Adrenal gland (tissue), 5 donors: ENCODE measurements at regions not wholly inside any gene's neighbourhood (a gene's known extent, or its start where the extent isn't known, plus 50 kb on each side); places are given as distances from the start of the nearest gene placed in this dataset.
"Not testable (repeated sequence)": the region's sequence is repeated elsewhere in the genome, so short reads cannot be mapped to it uniquely, and the experiment has no call there.

Experiments used
- POLR2A ChIP-seq, 2 donors: fragments of 450-650 bp; IDR thresholded peaks; one replicate each; pipeline ENCODE4 v1.6.1; 2017; ENCODE audit warnings: antibody characterized with exemption in 2 of 2, mild to moderate bottlenecking in 2 of 2, moderate library complexity in 1 of 2
- TF ChIP-seq, protein P1 (sequence below), 6 experiments: fragments of 450-650 bp in 4 of 6; fragments of 200-600 bp in 2 of 6; sonication (generic) in 1 of 6; IDR thresholded peaks; 1 replicate in 5 of 6; 2 replicates in 1 of 6; pipeline versions ENCODE4 v1.5.1 to v1.8.0; 2016 to 2021; ENCODE audit warnings: antibody characterized with exemption in 6 of 6, mild to moderate bottlenecking in 2 of 6, moderate library complexity in 1 of 6
- donor health status: DM: no; HTN: no; CAD: no.

DNA sequence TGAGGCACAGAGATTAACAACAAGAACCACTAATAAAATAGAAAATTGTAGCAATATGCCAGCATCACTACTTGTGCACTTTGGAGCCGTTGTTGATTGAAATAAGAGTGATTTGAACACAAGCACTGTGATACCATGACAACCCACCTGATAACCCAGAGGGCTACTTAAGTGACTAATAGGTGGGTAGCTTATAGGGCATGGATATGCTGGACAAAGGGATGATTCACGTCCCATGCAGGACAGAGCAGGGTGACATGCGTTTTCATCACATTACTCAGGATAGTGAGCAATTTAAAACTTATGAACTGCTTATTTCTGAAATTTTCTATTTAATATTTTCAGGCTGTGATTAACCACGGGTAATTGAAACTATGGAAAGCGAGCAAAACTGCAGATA is 222.9 kb downstream of the SPATA31A7 start:
- TF ChIP-seq, protein P1, sequence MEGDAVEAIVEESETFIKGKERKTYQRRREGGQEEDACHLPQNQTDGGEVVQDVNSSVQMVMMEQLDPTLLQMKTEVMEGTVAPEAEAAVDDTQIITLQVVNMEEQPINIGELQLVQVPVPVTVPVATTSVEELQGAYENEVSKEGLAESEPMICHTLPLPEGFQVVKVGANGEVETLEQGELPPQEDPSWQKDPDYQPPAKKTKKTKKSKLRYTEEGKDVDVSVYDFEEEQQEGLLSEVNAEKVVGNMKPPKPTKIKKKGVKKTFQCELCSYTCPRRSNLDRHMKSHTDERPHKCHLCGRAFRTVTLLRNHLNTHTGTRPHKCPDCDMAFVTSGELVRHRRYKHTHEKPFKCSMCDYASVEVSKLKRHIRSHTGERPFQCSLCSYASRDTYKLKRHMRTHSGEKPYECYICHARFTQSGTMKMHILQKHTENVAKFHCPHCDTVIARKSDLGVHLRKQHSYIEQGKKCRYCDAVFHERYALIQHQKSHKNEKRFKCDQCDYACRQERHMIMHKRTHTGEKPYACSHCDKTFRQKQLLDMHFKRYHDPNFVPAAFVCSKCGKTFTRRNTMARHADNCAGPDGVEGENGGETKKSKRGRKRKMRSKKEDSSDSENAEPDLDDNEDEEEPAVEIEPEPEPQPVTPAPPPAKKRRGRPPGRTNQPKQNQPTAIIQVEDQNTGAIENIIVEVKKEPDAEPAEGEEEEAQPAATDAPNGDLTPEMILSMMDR (IDR thresholded peaks at IDR 0.05): not testable (repeated sequence)
- TF ChIP-seq POLR2A (IDR thresholded peaks at IDR 0.05): not testable (repeated sequence)
